BE2C (cell line): ENCODE measurements at regions not wholly inside any gene's neighbourhood (a gene's known extent, or its start where the extent isn't known, plus 50 kb on each side); places are given as distances from the start of the nearest gene placed in this dataset.

Experiments used
- DNase-seq: peaks from one replicate; pipeline ENCODE4 v3.0.0-alpha.2; 2020
- H3K27me3 ChIP-seq: fragments of 250-450 bp; sonication (Bioruptor Pico); 2 replicates; pipeline ENCODE4 v1.5.1; 2020; ENCODE audit warnings: mild to moderate bottlenecking
- H3K36me3 ChIP-seq: fragments of 250-450 bp; sonication (Bioruptor Pico); 2 replicates; pipeline ENCODE4 v1.5.1; 2020; ENCODE audit warnings: mild to moderate bottlenecking
- H3K4me1 ChIP-seq: fragments of 250-450 bp; sonication (Bioruptor Pico); 2 replicates; pipeline ENCODE4 v1.5.1; 2020
- H3K4me3 ChIP-seq: 2 replicates; pipeline ENCODE4 v1.5.1; 2011; ENCODE audit warnings: low read depth, low read length
- H3K9me3 ChIP-seq: fragments of 250-450 bp; sonication (Bioruptor Pico); 2 replicates; pipeline ENCODE4 v1.5.1; 2020
- TF ChIP-seq, protein P1 (sequence below): IDR thresholded peaks from 2 replicates; pipeline ENCODE4 v1.5.1; 2012; ENCODE audit warnings: mild to moderate bottlenecking, low read depth, low read length

DNA sequence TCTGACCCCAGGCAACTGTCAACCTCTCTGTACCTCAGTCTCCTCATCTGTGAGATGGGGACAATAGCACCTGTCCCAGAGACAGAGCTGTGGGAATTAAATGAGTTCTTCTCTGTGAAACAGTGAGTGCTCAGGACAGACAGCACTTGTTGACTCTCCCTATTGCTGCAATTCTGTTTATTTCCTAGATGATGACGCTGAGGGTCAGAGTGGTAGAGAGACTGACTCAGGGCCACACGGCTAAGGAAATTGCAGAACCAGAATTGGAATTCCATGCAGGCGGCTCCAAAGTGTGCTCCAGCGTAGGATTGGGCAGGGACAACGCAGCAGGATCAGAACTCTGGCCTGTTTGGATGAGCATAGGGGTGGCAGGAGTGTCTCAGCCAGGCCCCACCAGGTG lies 302.2 kb downstream of the C16orf95 start:
- no peak overlapping the region for H3K4me3 ChIP-seq
- no peak for DNase-seq
- TF ChIP-seq, protein P1, sequence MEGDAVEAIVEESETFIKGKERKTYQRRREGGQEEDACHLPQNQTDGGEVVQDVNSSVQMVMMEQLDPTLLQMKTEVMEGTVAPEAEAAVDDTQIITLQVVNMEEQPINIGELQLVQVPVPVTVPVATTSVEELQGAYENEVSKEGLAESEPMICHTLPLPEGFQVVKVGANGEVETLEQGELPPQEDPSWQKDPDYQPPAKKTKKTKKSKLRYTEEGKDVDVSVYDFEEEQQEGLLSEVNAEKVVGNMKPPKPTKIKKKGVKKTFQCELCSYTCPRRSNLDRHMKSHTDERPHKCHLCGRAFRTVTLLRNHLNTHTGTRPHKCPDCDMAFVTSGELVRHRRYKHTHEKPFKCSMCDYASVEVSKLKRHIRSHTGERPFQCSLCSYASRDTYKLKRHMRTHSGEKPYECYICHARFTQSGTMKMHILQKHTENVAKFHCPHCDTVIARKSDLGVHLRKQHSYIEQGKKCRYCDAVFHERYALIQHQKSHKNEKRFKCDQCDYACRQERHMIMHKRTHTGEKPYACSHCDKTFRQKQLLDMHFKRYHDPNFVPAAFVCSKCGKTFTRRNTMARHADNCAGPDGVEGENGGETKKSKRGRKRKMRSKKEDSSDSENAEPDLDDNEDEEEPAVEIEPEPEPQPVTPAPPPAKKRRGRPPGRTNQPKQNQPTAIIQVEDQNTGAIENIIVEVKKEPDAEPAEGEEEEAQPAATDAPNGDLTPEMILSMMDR, result no peak
- no peaks in the 10 kb centered on the region for H3K36me3 ChIP-seq
- no peaks in the 10 kb centered on the region; the same call in 1 of the 2 replicates for H3K9me3 ChIP-seq
- no peaks in the 10 kb centered on the region for H3K4me1 ChIP-seq
- no peaks in the 10 kb centered on the region for H3K27me3 ChIP-seq

DNA sequence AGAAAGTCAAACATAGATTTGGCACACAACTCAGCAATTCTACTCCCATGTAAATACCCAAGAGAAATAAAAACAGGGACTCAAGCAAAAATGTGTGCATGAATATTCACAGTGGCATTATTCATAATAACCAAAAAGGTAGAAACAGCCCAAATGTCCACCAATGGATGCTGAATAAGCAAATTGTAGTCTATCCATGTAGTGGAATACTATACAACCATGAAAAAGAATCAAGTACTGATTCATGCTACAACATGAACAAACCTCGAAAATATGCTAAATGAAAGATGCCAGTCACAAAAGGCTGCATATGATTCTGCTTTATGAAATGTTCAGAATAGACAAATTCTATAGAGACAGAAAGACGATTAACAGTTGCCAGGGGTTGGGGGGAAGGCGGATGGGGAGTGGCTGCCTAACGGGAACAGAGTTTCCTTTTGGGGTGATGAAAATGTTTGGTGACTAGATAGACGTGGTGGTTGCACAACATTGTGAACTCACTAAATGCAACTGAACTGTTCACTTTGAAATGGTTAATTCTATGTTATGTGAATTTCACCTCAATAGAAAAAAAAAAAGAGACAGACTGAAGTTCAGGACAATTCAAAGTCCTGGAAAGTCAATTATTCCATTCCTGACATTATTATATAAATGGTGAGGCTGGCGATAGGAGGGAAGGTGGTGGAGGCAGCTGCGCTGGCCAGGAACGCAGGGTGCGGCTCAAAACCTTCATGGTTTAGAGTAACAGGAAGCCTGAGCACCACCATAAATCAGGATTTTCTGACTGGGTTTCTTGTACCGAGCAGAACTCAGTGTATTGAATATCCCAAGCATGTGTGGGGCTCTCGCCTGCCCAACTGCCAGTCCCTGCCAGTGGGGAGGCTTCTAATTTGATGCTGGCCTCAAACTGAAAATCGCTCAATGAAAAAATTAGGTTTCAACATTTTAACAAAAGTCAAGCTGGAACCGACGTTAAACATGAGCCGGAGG lies 300.9 kb downstream of the C16orf95 start:
- DNase-seq, result no peak
- no peaks in the 10 kb centered on the region; the same call in 1 of the 2 replicates for H3K9me3 ChIP-seq
- H3K36me3 ChIP-seq, result no peaks in the 10 kb centered on the region
- H3K4me1 ChIP-seq, result no peaks in the 10 kb centered on the region
- no peaks in the 10 kb centered on the region for H3K27me3 ChIP-seq
- H3K4me3 ChIP-seq, result no peak overlapping the region
- TF ChIP-seq, protein P1, result no peak

DNA sequence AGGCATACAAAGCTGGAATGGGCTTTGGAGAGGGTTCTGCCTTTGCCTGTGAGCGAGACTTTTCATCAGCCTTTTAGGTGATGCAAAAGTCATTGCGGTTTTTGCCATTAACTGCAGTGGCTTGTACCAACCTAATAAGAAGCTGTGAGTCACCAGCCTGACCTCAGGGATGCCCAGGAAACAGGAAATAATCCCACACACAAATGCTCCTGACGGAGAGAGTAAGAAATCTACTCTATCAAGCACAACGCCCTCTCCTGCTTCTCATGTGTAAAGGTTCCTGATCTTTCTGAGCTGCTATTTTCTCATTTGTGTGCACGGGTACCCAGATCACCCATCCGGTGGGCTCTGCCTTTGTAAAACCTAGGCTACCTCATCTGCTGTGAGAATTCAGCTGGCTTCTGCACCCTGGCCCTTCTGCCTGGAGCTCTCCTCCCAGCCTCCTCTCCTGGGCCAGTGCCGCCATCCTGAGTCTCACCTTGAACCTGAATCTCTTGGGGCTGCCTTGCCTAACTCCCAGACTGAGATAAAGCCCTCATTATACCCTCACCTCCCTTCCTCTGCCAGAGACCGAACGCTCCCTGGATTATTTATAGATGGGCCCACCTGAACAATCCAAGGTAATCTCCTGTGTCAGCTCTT lies 299.7 kb downstream of the C16orf95 start:
- TF ChIP-seq, protein P1, result no peak
- Histone ChIP-seq H3K4me3 (no peak overlapping the region), H3K36me3 (no peaks in the 10 kb centered on the region), H3K4me1 (no peaks in the 10 kb centered on the region), H3K9me3 (no peaks in the 10 kb centered on the region; the same call in 1 of the 2 replicates), H3K27me3 (no peaks in the 10 kb centered on the region)
- DNase-seq, result no peak

DNA sequence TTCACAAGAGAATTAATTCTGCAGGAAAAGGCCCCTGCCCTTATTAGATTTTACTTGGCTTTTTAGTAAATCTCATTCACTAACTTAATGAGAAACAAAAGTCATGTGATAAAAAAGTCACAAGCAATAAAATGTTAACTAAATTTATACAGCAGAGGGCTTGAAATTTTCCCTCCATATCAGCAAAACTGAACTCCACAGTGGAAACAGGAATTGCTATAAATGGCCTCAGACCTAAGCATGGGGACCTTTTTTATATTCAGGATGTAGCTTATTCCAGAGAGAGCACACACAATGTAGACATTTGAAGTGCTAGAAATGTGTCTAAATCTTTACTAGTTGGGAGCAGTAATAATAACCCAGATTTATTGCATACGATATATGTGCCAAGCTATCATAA lies 291.5 kb downstream of the C16orf95 start:
- Histone ChIP-seq H3K36me3 (no peaks in the 10 kb centered on the region), H3K4me1 (no peaks in the 10 kb centered on the region), H3K9me3 (no peaks in the 10 kb centered on the region), H3K4me3 (no peak overlapping the region), H3K27me3 (no peaks in the 10 kb centered on the region; the same call in 1 of the 2 replicates)
- TF ChIP-seq, protein P1, result no peak
- no peak for DNase-seq

DNA sequence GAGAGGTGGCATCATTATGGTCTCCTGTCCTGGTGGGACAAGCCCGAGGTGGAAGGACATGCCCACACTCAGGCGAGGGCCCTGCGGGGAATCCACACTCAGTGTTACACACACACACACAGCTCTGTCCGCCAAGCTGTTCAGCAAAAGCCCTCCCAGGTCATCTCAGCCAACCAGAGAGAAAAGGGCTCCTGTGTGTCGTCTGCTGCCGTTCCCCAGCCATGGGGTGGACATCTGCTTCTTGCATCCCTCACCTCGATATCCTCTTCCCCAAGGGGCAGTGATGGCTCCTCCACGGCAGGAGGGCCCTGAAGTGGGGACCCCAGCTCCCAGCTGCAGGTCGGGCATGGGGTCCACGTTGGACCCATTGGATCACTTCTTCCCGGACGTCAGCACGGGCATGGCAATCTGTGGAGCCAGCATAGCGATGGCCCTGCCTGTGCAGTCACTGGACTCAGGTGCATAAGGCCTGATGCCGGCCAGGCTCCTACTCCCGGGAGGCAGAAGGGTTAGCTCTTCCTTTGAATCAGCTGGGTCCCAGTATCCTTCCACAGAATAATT lies 290.1 kb downstream of the C16orf95 start:
- H3K27me3 ChIP-seq, result no peaks in the 10 kb centered on the region; the same call in 1 of the 2 replicates
- no peaks in the 10 kb centered on the region for H3K9me3 ChIP-seq
- no peaks in the 10 kb centered on the region for H3K36me3 ChIP-seq
- no peaks in the 10 kb centered on the region for H3K4me1 ChIP-seq
- H3K4me3 ChIP-seq, result no peak overlapping the region
- TF ChIP-seq, protein P1, result no peak
- no peak for DNase-seq
